ENCODE measurements at regions not wholly inside any gene's neighbourhood (a gene's known extent, or its start where the extent isn't known, plus 50 kb on each side); places are given as distances from the start of the nearest gene placed in this dataset.

DNA sequence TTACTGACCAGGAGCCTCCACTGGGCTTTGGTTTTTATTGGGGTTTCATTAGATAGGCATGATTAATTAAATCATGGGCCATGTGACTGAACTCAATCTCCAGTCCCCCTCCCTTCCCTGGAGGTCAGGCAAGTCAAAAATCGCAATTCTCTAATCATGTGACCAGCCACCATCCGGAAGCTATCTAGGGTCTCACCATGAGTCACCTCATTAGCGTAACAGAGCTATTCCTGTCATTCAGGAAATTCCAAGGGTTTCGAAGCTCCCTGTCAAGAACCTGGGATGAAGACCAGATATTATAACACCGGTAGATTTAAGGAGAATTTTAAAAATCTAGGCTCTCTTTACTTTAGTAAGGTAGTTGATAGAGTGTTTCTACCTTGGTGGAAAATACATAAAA lies 180.3 kb upstream of the TCF4 start:
- TF ChIP-seq SIN3A (IDR thresholded peaks at IDR 0.05; ENCODE audit: borderline replicate concordance, insufficient read depth, low read length) (no peak), FOXP2 (optimal IDR thresholded peaks at IDR 0.05; ENCODE audit: borderline replicate concordance, extremely low read depth, extremely low read length, insufficient read depth) (no peak), REST (IDR thresholded peaks at IDR 0.05; ENCODE audit: insufficient read depth in 1 of 2, low read depth in 2 of 2, low read length in 2 of 2) (0 out of 4 replicates have a peak, but pooled peaks of 1 of the 2 experiments have one; percentile 33), TAF1 (IDR thresholded peaks at IDR 0.05; ENCODE audit: borderline replicate concordance, insufficient read depth, low read length) (no peak)

GRCh38 chr18:55764386-55764785 lies 176.4 kb upstream of the TCF4 start:
- TF ChIP-seq SIN3A (IDR thresholded peaks at IDR 0.05; ENCODE audit: borderline replicate concordance, insufficient read depth, low read length): no peak
- no peak for TF ChIP-seq TAF1 (IDR thresholded peaks at IDR 0.05; ENCODE audit: borderline replicate concordance, insufficient read depth, low read length)
- no peak for TF ChIP-seq POLR2AphosphoS5 (IDR thresholded peaks at IDR 0.05; ENCODE audit: low read depth, low read length)
- no peak for TF ChIP-seq REST (IDR thresholded peaks at IDR 0.05; ENCODE audit: insufficient read depth in 1 of 2, low read depth in 2 of 2, low read length in 2 of 2)
- no peak for TF ChIP-seq FOXP2 (optimal IDR thresholded peaks at IDR 0.05; ENCODE audit: borderline replicate concordance, extremely low read depth, extremely low read length, insufficient read depth)

GRCh38 chr18:55763805-55764204 lies 175.8 kb upstream of the TCF4 start:
- no peak for TF ChIP-seq FOXP2 (optimal IDR thresholded peaks at IDR 0.05; ENCODE audit: borderline replicate concordance, extremely low read depth, extremely low read length, insufficient read depth)
- no peak for TF ChIP-seq REST (IDR thresholded peaks at IDR 0.05; ENCODE audit: insufficient read depth in 1 of 2, low read depth in 2 of 2, low read length in 2 of 2)
- no peak for TF ChIP-seq SIN3A (IDR thresholded peaks at IDR 0.05; ENCODE audit: borderline replicate concordance, insufficient read depth, low read length)
- TF ChIP-seq POLR2AphosphoS5 (IDR thresholded peaks at IDR 0.05; ENCODE audit: low read depth, low read length): no peak
- TF ChIP-seq TAF1 (IDR thresholded peaks at IDR 0.05; ENCODE audit: borderline replicate concordance, insufficient read depth, low read length): no peak

- TF ChIP-seq TAF1 (IDR thresholded peaks at IDR 0.05; ENCODE audit: borderline replicate concordance, insufficient read depth, low read length) (no peak), REST (IDR thresholded peaks at IDR 0.05; ENCODE audit: insufficient read depth in 1 of 2, low read depth in 2 of 2, low read length in 2 of 2) (no peak), POLR2AphosphoS5 (IDR thresholded peaks at IDR 0.05; ENCODE audit: low read depth, low read length) (no peak), FOXP2 (optimal IDR thresholded peaks at IDR 0.05; ENCODE audit: borderline replicate concordance, extremely low read depth, extremely low read length, insufficient read depth) (no peak), SIN3A (IDR thresholded peaks at IDR 0.05; ENCODE audit: borderline replicate concordance, insufficient read depth, low read length) (no peak)
Measured at GRCh38 chr18:55763298-55763697, 175.3 kb upstream of the TCF4 start.

DNA sequence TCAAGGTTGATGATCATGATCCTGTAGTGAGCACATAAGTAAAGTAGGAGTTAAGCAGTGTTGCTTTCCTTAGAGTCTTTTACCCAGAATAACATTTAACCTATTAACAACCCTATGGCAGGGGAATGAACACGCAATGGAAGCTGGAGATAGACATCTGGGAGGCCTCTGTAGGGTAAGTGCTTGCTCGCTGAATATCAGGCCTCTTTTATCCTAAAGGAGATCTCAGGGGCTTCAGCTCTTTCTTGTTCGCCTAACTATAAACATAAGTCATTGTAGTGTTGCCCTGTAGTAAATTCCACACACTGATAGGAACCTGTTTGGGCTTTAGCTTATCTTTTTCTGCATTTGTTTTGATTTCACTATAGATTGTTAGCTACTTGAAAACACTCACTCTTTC lies 174.4 kb upstream of the TCF4 start:
- TF ChIP-seq SIN3A (IDR thresholded peaks at IDR 0.05; ENCODE audit: borderline replicate concordance, insufficient read depth, low read length): no peak
- TF ChIP-seq FOXP2 (optimal IDR thresholded peaks at IDR 0.05; ENCODE audit: borderline replicate concordance, extremely low read depth, extremely low read length, insufficient read depth): no peak
- no peak for TF ChIP-seq POLR2AphosphoS5 (IDR thresholded peaks at IDR 0.05; ENCODE audit: low read depth, low read length)

Data from PFSK-1 (cell line).